ENCODE measurements at regions not wholly inside any gene's neighbourhood (a gene's known extent, or its start where the extent isn't known, plus 50 kb on each side); places are given as distances from the start of the nearest gene placed in this dataset.

DNA sequence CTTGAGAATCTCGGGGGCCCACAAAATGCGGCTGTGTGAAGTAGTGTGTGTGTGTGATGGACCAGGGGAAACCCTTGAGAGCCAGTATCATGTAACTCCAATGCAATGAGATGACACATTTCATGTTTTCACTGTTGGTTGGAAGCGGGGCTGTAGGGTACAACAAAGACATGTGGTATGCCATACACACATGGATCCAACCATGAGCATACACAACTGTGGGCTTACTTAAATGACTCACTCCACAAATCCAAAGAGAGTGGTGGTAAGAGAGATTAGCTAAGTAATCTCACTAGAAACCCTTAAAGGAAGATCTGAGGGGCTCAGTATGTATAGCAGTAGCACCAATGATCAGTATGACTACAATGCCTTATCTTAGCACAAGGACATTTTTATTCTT, 225.7 kb downstream of the SIPA1L2 start:
- Histone ChIP-seq H3K9me3 (ENCODE audit: low read length) (0 out of 2 replicates have a peak, but pooled peaks cover 1% of the 10 kb centered on the region), H3F3A (ENCODE audit: low read length, unreplicated experiment) (no peaks in the 10 kb centered on the region), H3K9ac (ENCODE audit: low read length) (no peak overlapping the region), H3K4me1 (ENCODE audit: insufficient read depth, low read length) (no peaks in the 10 kb centered on the region), H3K79me2 (ENCODE audit: low read length) (no peaks in the 10 kb centered on the region), H3K27me3 (ENCODE audit: low read length) (no peaks in the 10 kb centered on the region), H2AFZ (ENCODE audit: low read length) (no peak overlapping the region), H4K20me1 (ENCODE audit: low read length) (no peaks in the 10 kb centered on the region), H3K4me3 (ENCODE audit: low read length) (no peak overlapping the region), H3K27ac (ENCODE audit: low read length) (no peak overlapping the region), H3K36me3 (ENCODE audit: low read depth, low read length) (peaks cover 2% of the 10 kb centered on the region), H3K9me2 (replicated peaks; ENCODE audit: low read length) (no peaks in the 10 kb centered on the region), H3K4me2 (ENCODE audit: low read length) (no peak overlapping the region)
- ATAC-seq (no peak), DNase-seq (no peak)
- intact Hi-C loops (cut with micrococcal nuclease): no loop called here
- TF ChIP-seq EZH2 (IDR thresholded peaks at IDR 0.05; ENCODE audit: low read length, unreplicated experiment): no peak
- CTCF ChIA-PET: no interaction called here
- no TSS peak for BruUV-seq (replicated peaks)
- POLR2A ChIA-PET (ENCODE audit: unreplicated experiment): no interaction called here

DNA sequence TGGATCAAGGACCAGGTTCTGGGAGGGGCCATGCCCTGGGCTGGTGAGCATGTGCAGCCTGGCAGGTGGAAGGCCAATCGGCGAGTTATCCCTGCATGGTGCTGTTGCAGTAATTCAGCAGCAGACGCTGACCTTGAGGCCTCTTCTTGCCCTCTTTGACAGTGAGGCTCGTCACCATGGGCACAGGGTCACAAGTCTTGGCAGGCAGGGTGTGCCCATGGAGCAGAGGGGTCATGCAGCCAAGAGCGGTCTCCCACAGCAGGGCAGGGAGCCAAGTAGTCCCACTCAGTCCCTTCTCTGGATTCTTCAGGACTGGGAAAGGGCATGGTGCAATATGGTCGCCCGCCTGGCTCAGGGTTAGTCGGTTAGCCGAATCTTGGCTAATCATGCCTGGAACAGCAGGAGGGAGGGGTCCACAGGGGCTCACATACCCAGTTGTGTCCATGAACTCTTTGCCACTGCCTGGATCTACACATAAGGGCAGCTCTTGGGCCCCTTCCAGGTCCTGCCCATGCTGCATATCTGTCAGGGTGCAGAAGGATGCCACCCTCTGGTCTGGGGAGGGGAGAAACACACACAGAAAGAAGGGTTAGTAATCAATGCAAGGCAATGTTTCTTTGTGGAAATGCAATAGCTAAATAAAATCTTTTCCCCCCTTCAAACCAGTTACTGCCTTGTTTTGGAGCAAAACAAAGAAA, 226.8 kb downstream of the SIPA1L2 start:
- ATAC-seq: no peak
- CTCF ChIA-PET: no interaction called here
- intact Hi-C loops (cut with micrococcal nuclease): no loop called here

GRCh38 chr1:232398823-232399222, 231.1 kb downstream of the SIPA1L2 start:
- CTCF ChIA-PET: no interaction called here
- no peak overlapping the region for H3K4me2 ChIP-seq (ENCODE audit: low read length)
- H3K4me1 ChIP-seq (ENCODE audit: insufficient read depth, low read length): no peaks in the 10 kb centered on the region
- no peak for ATAC-seq
- DNase-seq: no peak
- TF ChIP-seq, protein P1, sequence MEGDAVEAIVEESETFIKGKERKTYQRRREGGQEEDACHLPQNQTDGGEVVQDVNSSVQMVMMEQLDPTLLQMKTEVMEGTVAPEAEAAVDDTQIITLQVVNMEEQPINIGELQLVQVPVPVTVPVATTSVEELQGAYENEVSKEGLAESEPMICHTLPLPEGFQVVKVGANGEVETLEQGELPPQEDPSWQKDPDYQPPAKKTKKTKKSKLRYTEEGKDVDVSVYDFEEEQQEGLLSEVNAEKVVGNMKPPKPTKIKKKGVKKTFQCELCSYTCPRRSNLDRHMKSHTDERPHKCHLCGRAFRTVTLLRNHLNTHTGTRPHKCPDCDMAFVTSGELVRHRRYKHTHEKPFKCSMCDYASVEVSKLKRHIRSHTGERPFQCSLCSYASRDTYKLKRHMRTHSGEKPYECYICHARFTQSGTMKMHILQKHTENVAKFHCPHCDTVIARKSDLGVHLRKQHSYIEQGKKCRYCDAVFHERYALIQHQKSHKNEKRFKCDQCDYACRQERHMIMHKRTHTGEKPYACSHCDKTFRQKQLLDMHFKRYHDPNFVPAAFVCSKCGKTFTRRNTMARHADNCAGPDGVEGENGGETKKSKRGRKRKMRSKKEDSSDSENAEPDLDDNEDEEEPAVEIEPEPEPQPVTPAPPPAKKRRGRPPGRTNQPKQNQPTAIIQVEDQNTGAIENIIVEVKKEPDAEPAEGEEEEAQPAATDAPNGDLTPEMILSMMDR (conservative IDR thresholded peaks at IDR 0.05; ENCODE audit: low read depth, low read length): no peak
- H3K4me3 ChIP-seq (ENCODE audit: low read length): no peak overlapping the region
- no peaks in the 10 kb centered on the region for H3K9me3 ChIP-seq (ENCODE audit: low read length)
- no peaks in the 10 kb centered on the region for H4K20me1 ChIP-seq (ENCODE audit: low read length)
- H3K9ac ChIP-seq (ENCODE audit: low read length): no peak overlapping the region
- BruUV-seq (replicated peaks): no TSS peak
- H3K9me2 ChIP-seq (replicated peaks; ENCODE audit: low read length): no peaks in the 10 kb centered on the region
- no peaks in the 10 kb centered on the region for H3K79me2 ChIP-seq (ENCODE audit: low read length)
- H3K27ac ChIP-seq (ENCODE audit: low read length): no peak overlapping the region
- no peaks in the 10 kb centered on the region for H3K36me3 ChIP-seq (ENCODE audit: low read depth, low read length)
- intact Hi-C loops (cut with micrococcal nuclease): no loop called here
- no peak overlapping the region for H2AFZ ChIP-seq (ENCODE audit: low read length)
- H3F3A ChIP-seq (ENCODE audit: low read length, unreplicated experiment): no peaks in the 10 kb centered on the region
- H3K27me3 ChIP-seq (ENCODE audit: low read length): no peaks in the 10 kb centered on the region
- POLR2A ChIA-PET (ENCODE audit: unreplicated experiment): no interaction called here

More for the DNA sequence above, 226.8 kb downstream of the SIPA1L2 start:
- Histone ChIP-seq H4K20me1 (ENCODE audit: low read length) (no peaks in the 10 kb centered on the region), H3K27ac (ENCODE audit: low read length) (no peak overlapping the region), H3F3A (ENCODE audit: low read length, unreplicated experiment) (no peaks in the 10 kb centered on the region), H3K4me3 (ENCODE audit: low read length) (no peak overlapping the region), H3K36me3 (ENCODE audit: low read depth, low read length) (no peaks in the 10 kb centered on the region), H3K9ac (ENCODE audit: low read length) (no peak overlapping the region), H3K9me3 (ENCODE audit: low read length) (no peaks in the 10 kb centered on the region), H3K4me1 (ENCODE audit: insufficient read depth, low read length) (no peaks in the 10 kb centered on the region), H2AFZ (ENCODE audit: low read length) (no peak overlapping the region), H3K4me2 (ENCODE audit: low read length) (no peak overlapping the region), H3K9me2 (replicated peaks; ENCODE audit: low read length) (no peaks in the 10 kb centered on the region), H3K27me3 (ENCODE audit: low read length) (no peaks in the 10 kb centered on the region), H3K79me2 (ENCODE audit: low read length) (no peaks in the 10 kb centered on the region)
- no peak for DNase-seq
- POLR2A ChIA-PET (ENCODE audit: unreplicated experiment): no interaction called here
- BruUV-seq (replicated peaks): no TSS peak
- TF ChIP-seq EZH2 (IDR thresholded peaks at IDR 0.05; ENCODE audit: low read length, unreplicated experiment): no peak

DNA sequence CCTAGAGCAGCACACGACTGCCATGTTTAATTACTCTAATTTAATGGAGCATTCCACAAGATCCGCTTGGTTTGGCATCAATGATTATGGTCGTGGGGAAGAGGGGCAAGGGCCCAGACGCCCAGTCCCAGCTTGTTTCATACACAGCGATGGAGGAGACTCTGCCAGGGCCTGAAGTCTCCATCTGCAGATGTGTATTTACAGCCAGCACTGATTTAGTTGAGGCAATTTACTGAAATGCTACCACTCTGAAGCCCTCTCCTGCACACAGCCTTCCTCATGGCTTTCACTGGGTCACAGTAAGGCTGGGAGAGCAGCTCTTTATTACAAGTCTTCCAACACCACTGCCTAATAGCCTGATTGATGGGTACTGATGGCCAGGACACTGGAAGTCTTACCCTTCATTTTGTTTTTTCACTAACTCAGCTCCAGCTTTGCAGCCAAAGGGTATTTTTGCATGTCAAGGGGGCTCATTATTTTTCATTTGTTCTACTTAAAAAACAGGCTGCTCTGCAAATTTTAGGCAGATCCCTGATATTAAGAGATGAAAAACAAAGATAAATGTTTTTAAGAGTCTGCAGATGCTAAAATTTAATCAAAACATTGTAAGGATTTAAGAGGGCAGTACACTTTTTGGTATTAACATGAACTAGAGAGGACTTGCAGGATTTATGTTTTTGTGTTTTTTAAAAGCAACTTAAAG, 236.3 kb downstream of the SIPA1L2 start:
- no peaks in the 10 kb centered on the region for H3K27me3 ChIP-seq (ENCODE audit: low read length)
- DNase-seq (no peak), ATAC-seq (no peak)
- BruUV-seq (replicated peaks): no TSS peak
- no peaks in the 10 kb centered on the region for H3K36me3 ChIP-seq (ENCODE audit: low read depth, low read length)
- H3K27ac ChIP-seq (ENCODE audit: low read length): no peak overlapping the region
- ChIA-PET POLR2A (ENCODE audit: unreplicated experiment) (no interaction called here), CTCF (no interaction called here)
- no peak overlapping the region for H3K9ac ChIP-seq (ENCODE audit: low read length)
- no peak for TF ChIP-seq EZH2phosphoT487 (IDR thresholded peaks at IDR 0.05; ENCODE audit: borderline replicate concordance, low read length)
- TF ChIP-seq, protein P1 (conservative IDR thresholded peaks at IDR 0.05; ENCODE audit: low read depth, low read length): no peak
- no peak for TF ChIP-seq EZH2 (IDR thresholded peaks at IDR 0.05; ENCODE audit: low read length, unreplicated experiment)
- H4K20me1 ChIP-seq (ENCODE audit: low read length): no peaks in the 10 kb centered on the region
- no peaks in the 10 kb centered on the region for H3K9me2 ChIP-seq (replicated peaks; ENCODE audit: low read length)
- H3K9me3 ChIP-seq (ENCODE audit: low read length): no peaks in the 10 kb centered on the region
- intact Hi-C loops (cut with micrococcal nuclease): no loop called here
- no peak overlapping the region for H3K4me3 ChIP-seq (ENCODE audit: low read length)
- no peaks in the 10 kb centered on the region for H3K4me1 ChIP-seq (ENCODE audit: insufficient read depth, low read length)
- H3K4me2 ChIP-seq (ENCODE audit: low read length): no peak overlapping the region
- H3F3A ChIP-seq (ENCODE audit: low read length, unreplicated experiment): no peaks in the 10 kb centered on the region
- no peaks in the 10 kb centered on the region for H3K79me2 ChIP-seq (ENCODE audit: low read length)
- H2AFZ ChIP-seq (ENCODE audit: low read length): no peak overlapping the region

Data from PC-3 (cell line).